Memory B cell (primary cell): ENCODE measurements at regions not wholly inside any gene's neighbourhood (a gene's known extent, or its start where the extent isn't known, plus 50 kb on each side); places are given as distances from the start of the nearest gene placed in this dataset.

ENCODE experiments used
- ATAC-seq: fragments of 150-1000 bp; cut with Tn5 transposase; 2 replicates; pipeline ENCODE4 v1.10.0; 2021; ENCODE audit warnings: low read depth, mild to moderate bottlenecking, moderate library complexity
- DNase-seq, 2 donors: peaks; one replicate each; pipeline ENCODE4 v3.0.0; 2022; ENCODE audit warnings: low spot score in 2 of 2
- H3K27ac Mint-ChIP-seq: one replicate; pipeline ENCODE4 v1.8.0; 2022; ENCODE audit warnings: mild to moderate bottlenecking, moderate library complexity, mixed read lengths
- H3K27me3 Mint-ChIP-seq: one replicate; pipeline ENCODE4 v1.8.0; 2022; ENCODE audit warnings: mixed read lengths
- H3K36me3 Mint-ChIP-seq: one replicate; pipeline ENCODE4 v1.8.0; 2022; ENCODE audit warnings: mild to moderate bottlenecking, mixed read lengths
- H3K4me1 Mint-ChIP-seq: one replicate; pipeline ENCODE4 v1.8.0; 2022; ENCODE audit warnings: mixed read lengths
- H3K4me3 Mint-ChIP-seq: one replicate; pipeline ENCODE4 v1.8.0; 2022; ENCODE audit warnings: mild to moderate bottlenecking, moderate library complexity, mixed read lengths
- H3K9me3 Mint-ChIP-seq: one replicate; pipeline ENCODE4 v1.8.0; 2022; ENCODE audit warnings: mixed read lengths

GRCh38 chr11:105553025-105553424 lies 56.8 kb upstream of the GRIA4 start:
- no peak overlapping the region for H3K4me3 Mint-ChIP-seq
- H3K27me3 Mint-ChIP-seq, result no peaks in the 10 kb centered on the region
- DNase-seq (no peak), ATAC-seq (no peak)
- no peaks in the 10 kb centered on the region for H3K9me3 Mint-ChIP-seq
- peaks cover 3% of the 10 kb centered on the region for H3K4me1 Mint-ChIP-seq
- H3K36me3 Mint-ChIP-seq, result no peaks in the 10 kb centered on the region
- H3K27ac Mint-ChIP-seq, result no peak overlapping the region

- ATAC-seq (no peak), DNase-seq (no peak)
- H3K9me3 Mint-ChIP-seq, result no peaks in the 10 kb centered on the region
- no peak overlapping the region for H3K27ac Mint-ChIP-seq
- peaks cover 3% of the 10 kb centered on the region for H3K4me1 Mint-ChIP-seq
- H3K4me3 Mint-ChIP-seq, result no peak overlapping the region
- no peaks in the 10 kb centered on the region for H3K27me3 Mint-ChIP-seq
- no peaks in the 10 kb centered on the region for H3K36me3 Mint-ChIP-seq
These were observed 61.5 kb upstream of the GRIA4 start for GRCh38 chr11:105548359-105548758.

- Mint-ChIP-seq H3K27me3 (no peaks in the 10 kb centered on the region), H3K9me3 (no peaks in the 10 kb centered on the region), H3K4me1 (no peaks in the 10 kb centered on the region), H3K27ac (no peak overlapping the region), H3K4me3 (no peak overlapping the region), H3K36me3 (no peaks in the 10 kb centered on the region)
- DNase-seq, result no peak
- no peak for ATAC-seq
These were observed 71.3 kb upstream of the GRIA4 start for GRCh38 chr11:105538588-105538987.

- H3K36me3 Mint-ChIP-seq, result no peaks in the 10 kb centered on the region
- H3K4me1 Mint-ChIP-seq, result no peaks in the 10 kb centered on the region
- H3K27ac Mint-ChIP-seq, result no peak overlapping the region
- H3K9me3 Mint-ChIP-seq, result no peaks in the 10 kb centered on the region
- DNase-seq (no peak), ATAC-seq (no peak)
- H3K27me3 Mint-ChIP-seq, result no peaks in the 10 kb centered on the region
- H3K4me3 Mint-ChIP-seq, result no peak overlapping the region
These were observed 72.3 kb upstream of the GRIA4 start for GRCh38 chr11:105537531-105537930.

- Mint-ChIP-seq H3K27me3 (no peaks in the 10 kb centered on the region), H3K36me3 (no peaks in the 10 kb centered on the region), H3K27ac (no peak overlapping the region), H3K9me3 (peaks cover 5% of the 10 kb centered on the region), H3K4me3 (no peak overlapping the region), H3K4me1 (no peaks in the 10 kb centered on the region)
- ATAC-seq (no peak), DNase-seq (no peak)
These were observed 85.6 kb upstream of the GRIA4 start for GRCh38 chr11:105524286-105524685.

- H3K4me3 Mint-ChIP-seq, result no peak overlapping the region
- ATAC-seq (no peak), DNase-seq (no peak)
- H3K36me3 Mint-ChIP-seq, result no peaks in the 10 kb centered on the region
- no peaks in the 10 kb centered on the region for H3K9me3 Mint-ChIP-seq
- H3K4me1 Mint-ChIP-seq, result no peaks in the 10 kb centered on the region
- no peaks in the 10 kb centered on the region for H3K27me3 Mint-ChIP-seq
- H3K27ac Mint-ChIP-seq, result no peak overlapping the region
These were observed 89.0 kb upstream of the GRIA4 start for GRCh38 chr11:105520706-105521345.

- H3K27me3 Mint-ChIP-seq, result no peaks in the 10 kb centered on the region
- no peaks in the 10 kb centered on the region for H3K36me3 Mint-ChIP-seq
- no peak overlapping the region for H3K27ac Mint-ChIP-seq
- H3K9me3 Mint-ChIP-seq, result no peaks in the 10 kb centered on the region
- H3K4me3 Mint-ChIP-seq, result no peak overlapping the region
- no peaks in the 10 kb centered on the region for H3K4me1 Mint-ChIP-seq
- DNase-seq, result no peak
- ATAC-seq, result no peak
These were observed 102.2 kb upstream of the GRIA4 start for GRCh38 chr11:105507496-105508254.

DNA sequence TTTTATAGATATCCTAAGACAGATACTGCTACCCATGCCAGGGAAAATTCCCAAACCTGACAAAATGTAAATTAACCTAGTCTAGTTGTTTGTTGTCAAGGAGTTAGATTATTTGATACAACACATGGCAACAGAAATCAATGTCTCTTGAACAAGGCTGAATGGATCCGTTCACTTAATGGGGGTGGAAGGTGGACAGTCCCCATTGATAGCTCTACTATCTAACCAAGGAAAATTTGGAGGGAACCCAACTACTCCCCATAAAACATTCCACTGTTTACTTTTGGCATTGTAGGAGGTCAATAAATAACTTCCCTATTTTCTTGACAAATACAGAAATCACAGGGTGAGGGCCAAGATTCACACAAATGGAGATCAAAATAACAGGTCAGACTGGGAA lies 117.9 kb upstream of the GRIA4 start:
- Mint-ChIP-seq H3K27me3 (no peaks in the 10 kb centered on the region), H3K27ac (no peak overlapping the region), H3K9me3 (no peaks in the 10 kb centered on the region), H3K36me3 (no peaks in the 10 kb centered on the region), H3K4me1 (peaks cover 2% of the 10 kb centered on the region), H3K4me3 (no peak overlapping the region)
- DNase-seq (no peak), ATAC-seq (no peak)

DNA sequence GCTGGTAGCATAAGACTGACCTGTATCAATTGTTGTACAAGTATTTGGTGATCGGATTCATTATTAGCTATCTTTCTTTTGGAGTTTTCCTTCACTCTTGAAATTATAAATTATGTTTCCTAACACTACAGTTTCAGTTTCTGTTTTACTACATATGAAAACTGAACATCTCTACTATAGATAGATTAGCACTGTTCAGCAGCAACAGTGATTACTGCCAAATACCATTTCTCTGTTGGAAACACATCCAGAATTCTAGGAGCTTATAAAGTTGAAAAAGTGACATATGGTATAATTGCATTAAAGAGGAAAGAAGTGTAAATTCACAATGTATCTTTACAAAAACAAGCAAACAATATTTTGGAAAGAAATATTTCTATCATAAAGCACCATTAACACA lies 118.5 kb upstream of the GRIA4 start:
- Mint-ChIP-seq H3K4me3 (no peak overlapping the region), H3K9me3 (no peaks in the 10 kb centered on the region), H3K4me1 (peaks cover 2% of the 10 kb centered on the region), H3K27me3 (peaks cover 2% of the 10 kb centered on the region), H3K36me3 (no peaks in the 10 kb centered on the region), H3K27ac (no peak overlapping the region)
- no peak for DNase-seq
- ATAC-seq, result no peak

DNA sequence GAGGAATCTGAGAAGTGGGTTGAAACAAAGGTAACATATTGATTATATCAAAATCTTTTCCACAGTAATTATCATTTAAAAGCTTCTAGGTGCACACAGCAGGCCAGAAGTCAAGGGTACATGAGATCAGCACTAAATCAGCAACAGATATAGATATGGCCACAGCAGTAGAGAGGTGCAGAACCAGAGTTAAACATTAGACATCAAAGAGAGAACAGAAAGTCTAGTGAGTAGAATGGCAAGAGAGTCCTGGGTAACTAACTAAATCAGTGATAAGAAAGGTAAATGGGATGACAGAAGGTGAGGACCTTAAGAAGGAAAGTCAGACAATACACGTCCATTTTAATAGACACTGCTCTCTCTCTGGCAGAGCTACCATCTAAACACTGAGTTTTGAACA lies 119.5 kb upstream of the GRIA4 start:
- Mint-ChIP-seq H3K36me3 (no peaks in the 10 kb centered on the region), H3K27me3 (peaks cover 2% of the 10 kb centered on the region)
- no peak for ATAC-seq

DNA sequence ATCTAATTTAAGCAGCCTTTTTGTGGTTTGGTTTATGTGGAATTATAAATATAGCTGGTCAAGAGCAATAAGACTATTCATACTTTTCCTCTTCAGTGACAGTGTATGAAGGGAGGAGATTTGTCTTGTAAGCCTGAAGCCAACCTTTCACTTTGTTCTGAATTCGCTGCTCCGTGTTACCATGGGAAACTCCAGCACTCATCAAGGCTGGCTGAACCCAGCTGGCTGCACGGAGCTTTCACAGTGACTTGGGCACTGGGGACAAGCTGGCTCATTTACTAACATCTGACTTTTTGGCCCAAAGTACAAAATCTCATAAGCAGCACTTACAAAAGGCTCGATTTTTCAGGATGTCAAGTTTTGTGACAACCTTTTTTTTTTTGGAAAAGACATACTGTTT lies 120.4 kb upstream of the GRIA4 start:
- no peak for DNase-seq
- Mint-ChIP-seq H3K9me3 (no peaks in the 10 kb centered on the region), H3K4me3 (no peak overlapping the region), H3K4me1 (peaks cover 2% of the 10 kb centered on the region), H3K27ac (no peak overlapping the region), H3K36me3 (no peaks in the 10 kb centered on the region), H3K27me3 (peaks cover 2% of the 10 kb centered on the region)
- ATAC-seq, result no peak

More for the DNA sequence above, 119.5 kb upstream of the GRIA4 start:
- H3K27ac Mint-ChIP-seq, result no peak overlapping the region
- no peak overlapping the region for H3K4me3 Mint-ChIP-seq
- H3K9me3 Mint-ChIP-seq, result no peaks in the 10 kb centered on the region
- no peak for DNase-seq
- peaks cover 2% of the 10 kb centered on the region for H3K4me1 Mint-ChIP-seq

DNA sequence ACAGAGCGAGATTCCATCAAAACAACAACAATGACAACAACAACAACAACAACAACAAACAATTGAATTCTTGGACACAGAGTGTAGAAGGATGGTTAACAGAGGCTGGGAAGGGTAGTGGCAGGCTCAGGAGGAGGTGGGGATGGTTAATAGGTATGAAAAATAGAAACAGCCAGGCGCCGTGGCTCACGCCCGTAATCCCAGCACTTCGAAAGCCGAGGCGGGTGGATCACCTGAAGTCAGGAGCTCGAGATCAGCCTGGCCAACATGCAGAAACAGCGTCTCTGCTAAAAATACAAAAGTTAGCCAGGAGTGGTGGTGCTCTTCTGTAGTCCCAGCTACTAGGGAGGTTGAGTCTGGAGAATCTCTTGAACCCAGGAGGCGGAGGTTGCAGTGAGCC lies 122.9 kb upstream of the GRIA4 start:
- H3K9me3 Mint-ChIP-seq, result no peaks in the 10 kb centered on the region
- ATAC-seq, result no peak
- no peak for DNase-seq
- H3K27ac Mint-ChIP-seq, result no peak overlapping the region
- peaks cover 2% of the 10 kb centered on the region for H3K27me3 Mint-ChIP-seq
- H3K36me3 Mint-ChIP-seq, result no peaks in the 10 kb centered on the region
- no peak overlapping the region for H3K4me3 Mint-ChIP-seq
- peaks cover 2% of the 10 kb centered on the region for H3K4me1 Mint-ChIP-seq

DNA sequence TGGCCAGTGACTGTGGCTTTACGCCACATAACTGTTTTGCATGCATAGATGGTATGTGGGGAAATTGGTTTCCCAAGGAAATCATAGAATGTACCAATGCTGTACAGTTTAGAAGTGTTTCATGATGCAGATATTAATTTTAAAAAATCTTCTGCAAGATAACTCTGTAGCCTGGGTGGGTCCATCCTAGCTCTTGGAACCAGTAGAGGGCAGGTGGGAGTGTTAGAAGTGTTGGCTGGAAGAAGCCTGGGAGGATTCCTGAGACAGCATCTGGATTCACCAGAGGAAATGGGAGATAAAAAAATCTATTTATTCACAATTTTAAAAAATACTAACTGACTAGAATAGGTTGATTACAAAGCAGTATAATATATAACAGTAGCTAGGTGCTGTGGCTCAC lies 139.9 kb upstream of the GRIA4 start:
- Mint-ChIP-seq H3K4me3 (no peak overlapping the region), H3K4me1 (peaks cover 2% of the 10 kb centered on the region), H3K27me3 (no peaks in the 10 kb centered on the region), H3K9me3 (no peaks in the 10 kb centered on the region), H3K27ac (no peak overlapping the region), H3K36me3 (no peaks in the 10 kb centered on the region)
- ATAC-seq (no peak), DNase-seq (no peak)

GRCh38 chr11:105468154-105468553 lies 141.7 kb upstream of the GRIA4 start:
- no peak for ATAC-seq
- no peak overlapping the region for H3K27ac Mint-ChIP-seq
- no peaks in the 10 kb centered on the region for H3K36me3 Mint-ChIP-seq
- peaks cover 2% of the 10 kb centered on the region for H3K4me1 Mint-ChIP-seq
- H3K9me3 Mint-ChIP-seq, result no peaks in the 10 kb centered on the region
- no peak for DNase-seq
- no peaks in the 10 kb centered on the region for H3K27me3 Mint-ChIP-seq
- H3K4me3 Mint-ChIP-seq, result no peak overlapping the region
